NT2/D1 (cell line): ENCODE measurements at regions not wholly inside any gene's neighbourhood (a gene's known extent, or its start where the extent isn't known, plus 50 kb on each side); places are given as distances from the start of the nearest gene placed in this dataset.

ENCODE experiments used
- SUZ12 ChIP-seq: IDR thresholded peaks from 2 replicates; pipeline ENCODE4 v1.6.1; 2011; ENCODE audit not compliant: insufficient read length, insufficient read depth; ENCODE audit errors: extremely low read depth
- ZNF274 ChIP-seq: IDR thresholded peaks from 2 replicates; pipeline ENCODE4 v1.6.1; 2011; ENCODE audit warnings: mild to moderate bottlenecking, low read depth, low read length

DNA sequence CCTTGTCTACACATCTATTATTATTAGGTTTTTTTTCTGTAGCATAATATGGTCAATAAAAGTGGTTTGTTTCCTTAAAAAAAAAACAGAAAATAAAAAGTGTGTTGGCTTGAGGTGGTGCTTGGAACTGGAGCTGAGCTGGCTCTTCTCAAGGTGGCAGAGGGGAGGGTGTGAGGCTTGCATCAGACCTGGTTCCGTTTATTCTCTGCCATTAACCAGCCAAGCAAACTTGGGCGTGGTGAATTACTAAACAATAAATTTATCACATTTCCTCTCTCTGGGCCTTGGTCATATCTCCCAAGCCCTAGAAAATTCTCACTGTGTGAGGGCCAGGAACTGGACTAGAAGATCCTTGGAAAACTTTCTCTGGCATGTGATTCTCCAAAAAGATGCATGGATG, 427.5 kb upstream of the MKI67 start:
- TF ChIP-seq SUZ12 = no peak
- TF ChIP-seq ZNF274 = no peak
